Suprapubic skin (tissue), 4 donors: ENCODE measurements at regions not wholly inside any gene's neighbourhood (a gene's known extent, or its start where the extent isn't known, plus 50 kb on each side); places are given as distances from the start of the nearest gene placed in this dataset.

Experiments used
- DNase-seq, 2 donors: peaks; one replicate each; pipeline ENCODE4 v3.0.0-alpha.2; 2019; ENCODE audit warnings: low spot score in 2 of 2
- H3K27ac ChIP-seq: fragments of 200-600 bp; sonication (generic); one replicate; pipeline ENCODE4 v1.5.1; 2019
- H3K27me3 ChIP-seq: fragments of 200-600 bp; sonication (generic); one replicate; pipeline ENCODE4 v1.5.1; 2019
- H3K36me3 ChIP-seq: fragments of 200-600 bp; sonication (generic); one replicate; pipeline ENCODE4 v1.5.1; 2019
- H3K4me1 ChIP-seq: fragments of 200-600 bp; sonication (generic); one replicate; pipeline ENCODE4 v1.5.1; 2019
- H3K4me3 ChIP-seq: fragments of 200-600 bp; sonication (generic); one replicate; pipeline ENCODE4 v1.5.1; 2019; ENCODE audit warnings: mild to moderate bottlenecking
- H3K9me3 ChIP-seq: fragments of 200-600 bp; sonication (generic); one replicate; pipeline ENCODE4 v1.5.1; 2019
- CTCF ChIP-seq, 2 donors: fragments of 200-600 bp in 1 of 2; fragments of 450-650 bp in 1 of 2; sonication (generic) in 1 of 2; IDR thresholded peaks; one replicate each; pipeline ENCODE4 v1.5.1; 2016 to 2019; ENCODE audit warnings: antibody characterized with exemption in 2 of 2, mild to moderate bottlenecking in 1 of 2, moderate library complexity in 1 of 2
- EP300 ChIP-seq: sonication (generic); formaldehyde crosslinking; IDR thresholded peaks from one replicate; pipeline ENCODE4 v1.6.1; 2017; ENCODE audit warnings: antibody characterized with exemption
- POLR2A ChIP-seq, 2 donors: fragments of 450-650 bp; IDR thresholded peaks; one replicate each; pipeline ENCODE4 v1.6.1; 2017; ENCODE audit warnings: antibody characterized with exemption in 2 of 2, mild to moderate bottlenecking in 2 of 2, moderate library complexity in 2 of 2
- POLR2AphosphoS5 ChIP-seq, 3 donors: sonication (generic); formaldehyde crosslinking; IDR thresholded peaks; one replicate each; pipeline ENCODE4 v1.6.1; 2017; ENCODE audit warnings: antibody characterized with exemption in 3 of 3
- WGBS: methylation state at CpG from one replicate; pipeline ENCODE4 v1.1.5; 2018; 5-methylcytosine and 5-hydroxymethylcytosine counted together

GRCh38 chr7:63045575-63045974 is 953.1 kb upstream of the ZNF722 start:
- Histone ChIP-seq H3K36me3 (no peaks in the 10 kb centered on the region), H3K27ac (no peak overlapping the region), H3K27me3 (no peaks in the 10 kb centered on the region), H3K4me3 (no peak overlapping the region), H3K4me1 (no peaks in the 10 kb centered on the region), H3K9me3 (peaks cover 18% of the 10 kb centered on the region)
- TF ChIP-seq POLR2AphosphoS5 (IDR thresholded peaks at IDR 0.05) (no peak), CTCF (IDR thresholded peaks at IDR 0.05) (no peak), POLR2A (IDR thresholded peaks at IDR 0.05) (no peak)
- 34% methylated on average over 2 of the region's 2 CpGs for WGBS
- DNase-seq, result no peak

- no peak for DNase-seq
- H3K9me3 ChIP-seq, result peaks cover 16% of the 10 kb centered on the region
- TF ChIP-seq CTCF (IDR thresholded peaks at IDR 0.05), result no peak
- no peak for TF ChIP-seq POLR2AphosphoS5 (IDR thresholded peaks at IDR 0.05)
- TF ChIP-seq EP300, result no peak
- no peak for TF ChIP-seq POLR2A (IDR thresholded peaks at IDR 0.05)
Observed at GRCh38 chr7:63046612-63047011, 952.0 kb upstream of the ZNF722 start.

GRCh38 chr7:63047061-63047460 is 951.6 kb upstream of the ZNF722 start:
- 78% methylated on average over 4 of the region's 4 CpGs for WGBS
- no peaks in the 10 kb centered on the region for H3K36me3 ChIP-seq
- no peaks in the 10 kb centered on the region for H3K27me3 ChIP-seq
- H3K9me3 ChIP-seq, result peaks cover 12% of the 10 kb centered on the region
- H3K4me3 ChIP-seq, result no peak overlapping the region
- H3K27ac ChIP-seq, result no peak overlapping the region
- TF ChIP-seq POLR2A (IDR thresholded peaks at IDR 0.05), result no peak
- no peak for TF ChIP-seq POLR2AphosphoS5 (IDR thresholded peaks at IDR 0.05)
- TF ChIP-seq EP300, result no peak
- TF ChIP-seq CTCF (IDR thresholded peaks at IDR 0.05), result no peak
- DNase-seq, result peak in 1 of 2 donors; percentile 50
- H3K4me1 ChIP-seq, result no peaks in the 10 kb centered on the region

More at GRCh38 chr7:63046612-63047011, 952.0 kb upstream of the ZNF722 start:
- Histone ChIP-seq H3K27me3 (no peaks in the 10 kb centered on the region), H3K4me3 (no peak overlapping the region), H3K4me1 (no peaks in the 10 kb centered on the region), H3K36me3 (no peaks in the 10 kb centered on the region), H3K27ac (no peak overlapping the region)
- WGBS, result 73% methylated on average over 3 of the region's 3 CpGs

- Histone ChIP-seq H3K4me1 (no peaks in the 10 kb centered on the region), H3K9me3 (peaks cover 12% of the 10 kb centered on the region), H3K27me3 (no peaks in the 10 kb centered on the region), H3K4me3 (no peak overlapping the region), H3K27ac (no peak overlapping the region), H3K36me3 (no peaks in the 10 kb centered on the region)
- 59% methylated on average over 3 of the region's 3 CpGs for WGBS
- no peak for DNase-seq
- TF ChIP-seq CTCF (IDR thresholded peaks at IDR 0.05) (no peak), EP300 (no peak), POLR2A (IDR thresholded peaks at IDR 0.05) (no peak), POLR2AphosphoS5 (IDR thresholded peaks at IDR 0.05) (no peak)
Observed at GRCh38 chr7:63047546-63047945, 951.1 kb upstream of the ZNF722 start.

GRCh38 chr7:63054191-63054661 is 944.4 kb upstream of the ZNF722 start:
- H3K27me3 ChIP-seq, result no peaks in the 10 kb centered on the region
- H3K4me3 ChIP-seq, result no peak overlapping the region
- peaks cover 16% of the 10 kb centered on the region for H3K9me3 ChIP-seq
- peak in 1 of 2 donors; percentile 67 for DNase-seq
- TF ChIP-seq CTCF (IDR thresholded peaks at IDR 0.05) (no peak), EP300 (no peak), POLR2AphosphoS5 (IDR thresholded peaks at IDR 0.05) (no peak), POLR2A (IDR thresholded peaks at IDR 0.05) (no peak)
- WGBS, result no CpG with 5 or more reads among the region's 45 CpGs
- H3K4me1 ChIP-seq, result no peaks in the 10 kb centered on the region
- no peaks in the 10 kb centered on the region for H3K36me3 ChIP-seq
- H3K27ac ChIP-seq, result no peak overlapping the region
